ENCODE measurements at regions not wholly inside any gene's neighbourhood (a gene's known extent, or its start where the extent isn't known, plus 50 kb on each side); places are given as distances from the start of the nearest gene placed in this dataset.
"Not testable (repeated sequence)": the region's sequence is repeated elsewhere in the genome, so short reads cannot be mapped to it uniquely, and the experiment has no call there.

DNA sequence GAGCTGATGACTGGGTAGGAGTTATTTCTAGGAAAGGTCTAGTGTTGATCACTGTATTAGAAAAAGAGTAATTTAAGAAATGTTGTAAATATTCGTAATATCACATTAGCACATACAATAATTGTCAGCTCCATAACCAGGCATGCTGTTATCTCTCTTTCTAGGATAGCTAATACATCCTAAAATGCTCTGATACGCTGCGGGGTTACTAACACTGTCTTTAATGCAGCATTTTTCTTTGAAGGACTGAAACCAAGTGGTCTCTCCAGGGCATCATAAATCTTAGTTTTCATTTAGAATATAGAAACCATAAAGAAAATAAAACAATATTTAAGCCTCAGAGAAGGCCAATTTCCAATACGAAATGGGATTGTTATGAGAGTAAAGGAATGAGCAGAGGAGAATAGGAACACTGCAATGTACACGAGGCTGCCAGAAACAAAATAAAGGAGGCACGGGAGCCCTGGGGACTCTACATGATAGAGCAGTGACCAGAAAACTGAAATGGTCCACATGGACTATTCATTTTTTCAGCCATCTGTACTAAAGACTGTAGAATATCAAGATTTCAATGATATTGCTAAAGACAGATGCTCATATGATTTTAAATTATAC, 1606.7 kb upstream of the AGA start:
- no peak for DNase-seq

DNA sequence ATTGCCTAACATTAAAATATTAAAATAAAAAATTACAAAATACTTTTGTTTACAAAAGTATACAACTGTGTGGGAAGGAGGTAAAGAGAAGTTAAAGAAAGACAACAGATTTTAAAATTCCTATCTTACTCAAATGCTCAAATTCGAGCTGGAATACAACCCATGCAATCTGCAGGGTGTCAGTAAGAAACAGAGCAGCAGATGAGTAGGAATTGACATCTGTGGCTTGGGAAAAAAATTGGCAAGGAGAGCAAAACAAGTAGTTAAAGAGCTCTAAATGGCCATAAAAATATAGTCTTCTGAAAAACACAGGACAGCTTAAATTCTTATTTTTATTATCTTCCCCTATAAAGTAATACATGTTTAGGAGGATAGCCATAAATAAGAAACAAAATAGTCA, 1609.0 kb upstream of the AGA start:
- no peak for DNase-seq

DNA sequence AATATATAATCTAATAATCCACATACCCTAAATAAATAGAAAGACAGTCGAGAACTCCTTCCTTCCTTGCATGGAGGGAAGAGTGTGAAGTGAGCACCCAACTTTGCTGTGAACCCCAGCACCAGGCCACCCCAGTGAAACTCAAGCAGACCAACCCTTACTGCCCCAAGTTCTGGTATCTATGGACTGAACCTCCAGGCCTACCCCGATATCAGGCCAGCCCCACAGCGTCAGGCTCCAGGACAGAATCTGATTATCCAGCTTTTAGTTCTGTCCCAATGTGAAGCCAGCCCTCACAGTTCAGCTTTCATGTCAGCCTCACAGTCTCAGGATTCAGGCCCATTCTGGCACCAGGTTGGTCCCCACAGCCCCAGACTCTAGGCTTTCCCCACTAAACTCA, 1617.2 kb upstream of the AGA start:
- DNase-seq, result no peak

DNA sequence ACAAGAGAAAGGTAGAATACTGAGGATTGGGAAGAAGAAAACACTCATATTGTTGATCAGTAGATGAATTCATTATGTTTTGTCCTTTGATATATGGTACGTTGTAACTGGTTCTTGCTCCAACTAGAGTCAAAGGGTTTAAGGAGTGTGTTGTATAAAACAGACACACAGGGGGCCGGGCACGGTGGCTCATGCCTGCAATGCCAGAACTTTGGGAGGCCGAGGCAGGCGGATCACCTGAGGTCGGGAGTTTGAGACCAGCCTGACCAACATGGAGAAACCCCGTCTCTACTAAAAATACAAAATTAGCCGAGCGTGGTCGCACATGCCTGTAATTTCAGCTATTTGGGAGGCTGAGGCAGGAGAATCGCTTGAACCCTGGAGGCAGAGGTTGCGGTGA, 1624.0 kb upstream of the AGA start:
- DNase-seq, result not testable (repeated sequence)

DNA sequence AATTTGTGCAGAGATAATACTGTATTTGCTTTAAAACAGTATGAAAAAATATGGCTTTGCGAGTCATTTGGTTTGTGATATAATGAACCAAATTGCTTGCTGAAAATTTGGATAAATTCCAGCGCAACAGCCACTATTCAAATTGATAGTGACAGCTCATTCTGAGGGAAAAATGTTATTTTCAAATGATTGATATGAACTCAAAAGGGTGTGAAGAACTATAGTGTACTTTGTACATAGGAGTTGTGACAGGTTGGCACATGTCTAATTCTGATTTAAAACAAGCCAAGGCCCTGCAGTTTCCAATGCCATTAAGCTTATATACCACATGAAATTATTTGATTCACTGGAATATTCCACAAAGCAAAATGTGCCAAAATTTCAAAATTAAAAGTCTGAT, 1628.9 kb upstream of the AGA start:
- no peak for DNase-seq

DNA sequence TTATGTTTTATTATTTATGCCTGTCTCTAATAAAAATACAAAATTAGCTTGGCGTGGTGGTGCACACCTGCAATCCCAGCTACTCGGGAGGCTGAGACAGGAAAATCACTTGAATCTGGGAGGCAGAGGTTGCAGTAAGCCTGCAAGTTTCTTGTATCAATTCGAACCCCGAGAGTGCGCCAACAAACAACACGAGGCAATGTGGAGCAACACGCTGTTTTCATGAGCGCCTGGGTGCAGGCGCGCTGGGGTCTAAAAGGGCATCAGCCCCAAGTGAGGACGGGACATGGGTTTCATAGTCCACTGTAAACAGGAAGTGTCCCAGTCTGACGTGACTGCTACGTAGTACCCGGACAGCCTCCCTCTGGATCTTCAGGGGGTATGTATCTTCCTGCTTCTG, 1634.6 kb upstream of the AGA start:
- no peak for DNase-seq

DNA sequence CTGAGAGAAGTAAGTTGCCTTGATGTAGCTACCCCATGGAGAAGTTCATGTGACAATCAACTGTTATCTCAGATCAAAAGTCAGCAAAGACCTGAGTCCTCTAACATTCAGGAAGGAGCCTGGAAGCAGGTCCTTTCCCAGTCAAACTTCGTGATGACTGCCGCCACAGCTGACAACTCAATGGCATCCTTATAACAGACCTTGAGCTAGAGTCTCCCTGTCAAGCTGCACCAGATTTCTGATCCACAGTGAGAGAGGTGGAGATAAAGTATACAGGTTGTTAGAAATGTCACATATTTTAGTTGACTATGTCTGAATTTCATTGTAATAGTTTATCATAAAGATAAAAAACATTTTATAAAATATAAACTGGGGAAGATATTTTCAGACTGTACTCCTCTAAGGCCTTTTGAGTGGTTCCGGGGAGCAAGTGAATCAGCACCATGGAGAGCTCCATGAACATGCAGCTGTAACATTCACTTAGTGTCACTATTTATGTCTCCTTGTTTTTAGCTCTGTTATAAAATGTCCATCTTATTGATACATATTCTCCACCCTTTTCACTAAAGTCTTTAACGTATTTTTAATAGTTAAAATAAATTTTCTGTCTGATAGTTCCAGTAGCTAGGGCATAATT, 1653.5 kb upstream of the AGA start:
- DNase-seq, result no peak

DNA sequence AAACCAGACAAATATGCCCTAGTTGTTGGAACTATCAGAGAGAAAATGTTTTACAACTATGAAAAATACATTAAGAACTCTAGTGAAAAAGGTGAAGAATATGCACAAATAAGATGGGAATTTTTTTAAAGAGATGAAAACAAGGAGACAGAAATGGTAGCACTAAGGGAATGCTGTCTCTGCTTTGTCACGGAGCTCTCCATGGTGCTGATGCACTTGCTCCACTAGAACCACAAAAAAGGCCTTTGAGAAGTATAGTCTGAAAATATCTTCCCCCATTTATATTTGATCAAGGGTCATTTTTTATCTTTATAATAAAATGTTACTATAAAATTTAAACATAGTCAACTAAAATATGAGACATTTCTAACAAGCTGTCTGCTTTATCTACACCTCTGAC, 1655.5 kb upstream of the AGA start:
- no peak for DNase-seq

DNA sequence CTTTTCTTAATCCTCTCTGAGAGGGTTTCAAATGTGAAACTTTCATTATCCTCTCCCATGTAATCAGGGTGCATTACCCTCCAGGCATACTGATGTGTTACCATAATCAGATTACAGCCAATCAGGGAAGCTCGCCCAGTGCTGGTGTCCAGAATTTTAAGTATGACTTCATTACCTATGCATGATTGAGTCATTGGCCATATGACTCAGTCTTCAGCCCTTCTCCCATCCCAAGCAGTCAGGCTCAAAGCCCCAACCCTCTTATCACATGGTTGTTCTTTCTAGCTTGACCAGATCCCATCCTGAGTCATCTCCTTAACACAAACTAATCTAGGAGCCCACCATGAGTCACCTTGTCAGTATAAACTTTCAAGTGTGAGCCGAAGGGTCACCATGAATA, 1668.1 kb upstream of the AGA start:
- DNase-seq, result no peak

DNA sequence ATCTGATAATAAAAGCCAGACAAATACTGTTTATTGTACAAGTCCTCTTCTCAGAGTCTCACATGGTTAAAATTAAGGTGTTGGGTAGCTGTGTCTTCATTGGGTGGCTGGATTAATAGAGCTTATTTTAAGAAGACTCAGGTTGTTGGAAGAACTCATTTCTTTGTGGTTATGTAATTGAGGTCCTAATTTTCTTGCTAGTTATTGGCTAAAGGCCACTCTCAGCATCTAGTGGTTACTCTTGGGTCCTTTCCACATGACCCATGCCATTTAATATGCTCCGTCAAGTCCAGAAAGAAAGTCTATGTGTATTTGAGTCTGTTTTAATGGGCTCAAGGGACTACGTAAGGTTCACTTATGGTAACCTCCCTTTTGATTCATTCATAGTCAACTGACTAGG, 1668.6 kb upstream of the AGA start:
- no peak for DNase-seq

DNA sequence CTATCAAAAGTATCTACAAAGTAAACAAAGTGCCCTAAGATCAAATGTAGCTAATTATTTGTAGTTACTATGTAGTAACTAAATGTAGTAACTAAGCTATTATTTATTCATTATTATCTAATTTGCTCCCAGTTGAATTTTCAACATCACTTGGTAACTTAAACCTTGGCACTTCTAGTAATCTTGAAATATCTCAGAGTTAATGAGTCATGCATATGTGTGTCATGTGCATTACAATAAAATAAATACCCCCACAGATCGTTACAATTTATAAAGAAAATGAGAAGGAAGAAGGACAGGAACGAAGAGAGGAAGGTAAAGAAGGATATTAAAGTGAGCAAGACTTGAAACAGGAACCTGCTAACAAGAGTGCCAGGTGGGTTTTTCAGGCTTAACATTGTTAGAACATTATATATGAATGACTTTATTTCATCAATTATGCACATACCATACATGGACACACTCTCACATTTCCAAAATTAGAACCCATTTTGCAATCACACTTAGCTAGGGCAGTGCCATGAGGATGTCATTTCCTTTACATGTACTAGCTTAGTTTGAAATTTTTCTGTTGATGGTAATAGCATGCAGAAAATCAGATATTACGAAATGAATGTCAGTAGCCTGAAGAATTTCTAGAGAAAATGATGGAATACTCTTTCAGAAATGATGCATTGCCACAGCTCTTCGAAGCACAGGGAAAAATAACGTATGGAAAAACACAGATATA, 1670.4 kb upstream of the AGA start:
- no peak for DNase-seq

DNA sequence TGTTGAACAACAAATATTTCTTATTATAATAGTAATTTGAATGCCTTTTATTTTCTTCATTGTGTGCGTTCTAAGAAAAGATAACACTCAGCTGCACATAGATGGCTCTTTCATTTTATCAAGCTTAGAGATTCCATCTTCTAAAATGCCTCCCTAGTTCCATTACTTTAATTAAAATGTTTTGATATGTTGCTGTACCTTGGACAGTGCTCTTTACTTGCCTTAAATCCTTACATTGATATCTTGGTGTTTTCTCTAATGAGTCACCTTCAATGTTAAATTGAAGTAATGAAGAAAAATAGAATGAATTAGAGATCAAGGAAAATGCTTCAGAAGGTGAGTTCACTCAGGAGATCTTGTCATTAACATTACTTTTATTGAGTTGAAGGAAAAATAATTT, 1672.4 kb upstream of the AGA start:
- DNase-seq, result no peak

DNA sequence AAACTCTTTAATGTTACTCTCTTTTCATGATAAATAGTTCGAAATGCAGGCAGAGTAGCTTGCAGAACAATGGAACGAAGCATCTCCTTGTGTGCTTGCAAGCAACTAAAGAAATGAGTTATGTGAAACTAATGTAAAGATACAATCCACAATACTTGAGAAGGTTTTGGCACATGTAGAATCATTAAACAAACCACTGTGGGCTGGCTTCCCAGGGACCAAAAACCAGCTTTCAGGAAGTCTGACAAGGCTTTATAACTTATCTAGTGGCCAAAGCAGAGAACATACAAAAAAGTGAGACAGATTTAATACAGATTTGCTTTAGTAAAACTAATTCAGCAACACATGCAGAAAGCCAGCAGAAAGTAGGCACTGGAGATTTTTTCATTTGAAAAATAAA, 1673.8 kb upstream of the AGA start:
- DNase-seq, result no peak

DNA sequence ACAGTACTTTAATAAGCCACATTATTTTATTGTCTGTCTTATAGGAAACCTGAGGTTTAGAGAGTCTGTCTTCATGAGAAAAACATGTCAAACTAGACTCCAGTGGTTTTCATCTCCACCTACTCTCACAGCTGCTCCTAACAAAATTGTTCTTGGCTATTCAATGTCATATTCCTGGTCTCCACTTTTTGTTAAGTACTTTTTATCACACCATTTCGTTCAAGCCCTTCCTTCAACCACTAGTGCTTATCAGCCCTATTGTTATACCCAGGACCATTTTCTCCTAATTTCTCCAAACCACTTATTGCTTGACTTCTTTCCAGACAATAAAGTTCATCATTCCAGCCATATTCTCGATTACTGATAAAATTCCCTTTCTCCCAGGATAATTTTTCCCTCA, 1674.3 kb upstream of the AGA start:
- no peak for DNase-seq

DNA sequence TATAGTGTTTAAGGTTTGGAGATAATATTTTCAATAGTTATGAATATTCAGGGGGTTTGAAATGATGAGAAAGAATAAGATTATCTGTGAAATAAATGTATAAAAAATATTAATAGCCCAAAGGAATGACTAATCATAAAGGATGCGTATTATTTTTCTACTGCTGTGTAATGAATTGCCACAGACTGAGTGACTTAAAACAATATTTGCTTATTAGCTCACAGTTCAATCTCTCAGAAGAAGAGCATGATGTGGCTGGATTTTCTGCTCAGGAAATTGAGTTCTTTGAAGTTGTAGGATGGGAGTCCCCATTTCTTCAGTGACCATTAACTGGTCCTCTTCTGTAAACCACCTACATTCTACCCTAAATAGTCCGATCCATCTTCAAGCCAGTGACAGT, 1680.8 kb upstream of the AGA start:
- DNase-seq, result no peak

DNA sequence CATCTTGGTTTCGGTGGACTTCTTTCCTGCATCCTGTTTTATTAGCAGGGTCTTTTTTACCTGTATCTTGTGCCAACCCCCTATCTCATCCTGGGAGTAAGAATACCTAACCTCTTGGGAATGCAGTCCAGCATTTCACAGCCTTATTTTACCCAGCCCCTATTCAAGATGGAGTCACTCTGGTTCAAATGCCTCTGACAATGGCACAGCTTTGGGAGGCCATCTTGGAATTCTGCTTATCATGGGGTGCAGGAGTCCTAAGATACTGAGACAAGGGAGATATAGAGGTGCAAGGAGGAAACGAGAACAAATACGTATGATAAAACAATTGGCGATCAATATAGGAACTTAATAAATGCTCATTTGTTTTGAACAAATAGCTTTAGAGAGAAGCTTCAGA, 1682.2 kb upstream of the AGA start:
- DNase-seq, result no peak

DNA sequence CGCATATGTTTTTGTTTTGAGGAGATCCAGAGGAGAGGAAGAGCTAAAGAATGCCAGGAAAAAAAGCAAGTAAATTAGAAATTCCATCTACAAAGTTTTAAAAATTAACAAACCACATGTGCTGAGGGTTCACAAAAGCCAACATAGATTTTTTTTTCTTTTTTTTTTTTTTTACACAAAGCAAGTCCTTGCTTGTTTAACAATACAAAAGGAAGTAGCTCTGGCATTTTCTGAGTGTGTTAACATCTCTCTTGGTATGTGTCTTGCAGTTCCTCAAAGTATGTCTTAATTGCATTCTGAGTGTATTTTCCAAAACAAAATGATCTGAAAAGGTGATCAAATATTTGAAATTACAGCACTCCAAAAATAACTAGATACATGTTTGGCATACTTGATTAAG, 1682.7 kb upstream of the AGA start:
- no peak for DNase-seq

DNA sequence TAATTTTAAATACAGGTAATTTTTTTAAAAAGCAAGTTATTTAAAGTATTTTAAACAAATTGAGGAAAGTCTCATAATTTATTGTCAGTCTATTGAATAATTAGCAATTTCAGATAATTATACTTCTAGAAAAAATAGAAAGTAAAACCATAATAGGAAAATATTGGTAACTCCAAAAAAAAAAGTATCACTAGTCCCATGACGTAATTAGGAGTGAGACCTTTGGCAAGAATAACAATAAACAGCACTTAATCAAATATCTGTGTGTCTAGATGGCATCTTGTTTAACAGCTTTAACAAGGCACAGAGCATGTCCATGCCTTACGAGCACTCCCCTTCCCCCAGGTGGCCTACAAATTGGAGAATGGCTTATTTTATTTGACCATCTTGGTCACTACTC, 1683.6 kb upstream of the AGA start:
- DNase-seq, result no peak

DNA sequence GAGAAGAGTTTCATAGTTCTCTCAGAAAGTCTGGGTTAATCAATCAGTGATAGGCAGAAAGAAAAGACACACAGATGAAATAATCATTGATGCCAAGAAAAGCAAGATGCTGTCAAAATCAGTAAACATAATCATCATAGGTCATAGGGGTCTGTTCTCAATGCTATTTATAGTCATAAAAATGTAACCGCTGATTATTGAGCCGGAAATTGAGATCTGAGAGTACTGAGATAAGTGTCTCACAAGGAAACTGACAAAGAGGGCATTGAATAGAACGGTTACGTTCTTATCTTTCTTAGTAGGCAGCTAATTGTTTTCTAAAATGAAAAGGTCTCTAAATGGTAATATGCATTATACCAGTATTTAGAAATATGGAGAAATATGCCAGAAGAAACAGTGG, 1686.1 kb upstream of the AGA start:
- DNase-seq, result no peak

DNA sequence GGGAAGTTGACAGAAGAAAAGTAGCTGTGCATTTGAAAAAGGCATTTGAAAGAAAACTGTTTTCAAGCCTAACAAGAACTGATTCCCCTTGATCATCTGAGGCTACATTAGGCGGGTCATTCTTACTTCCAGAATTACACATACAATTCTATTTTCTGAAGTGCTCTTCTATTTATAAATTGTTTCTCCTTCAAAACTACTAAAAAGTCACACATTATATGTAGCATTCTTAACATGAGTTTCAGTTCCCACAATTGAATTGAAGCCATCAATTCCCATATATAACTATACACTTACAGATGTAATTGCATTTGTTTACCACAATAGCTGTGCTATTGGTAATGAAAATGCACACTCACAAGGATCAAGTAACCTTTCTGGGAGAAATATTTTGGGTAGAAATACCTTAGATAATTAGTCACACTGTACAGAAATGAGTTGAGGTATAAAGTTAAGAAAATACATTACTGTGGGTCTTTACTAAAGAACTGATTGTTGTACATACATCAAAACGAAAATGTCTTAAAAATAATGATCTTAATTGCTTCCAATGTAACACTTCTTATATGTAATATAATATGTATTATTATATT, 1688.0 kb upstream of the AGA start:
- DNase-seq, result no peak

DNA sequence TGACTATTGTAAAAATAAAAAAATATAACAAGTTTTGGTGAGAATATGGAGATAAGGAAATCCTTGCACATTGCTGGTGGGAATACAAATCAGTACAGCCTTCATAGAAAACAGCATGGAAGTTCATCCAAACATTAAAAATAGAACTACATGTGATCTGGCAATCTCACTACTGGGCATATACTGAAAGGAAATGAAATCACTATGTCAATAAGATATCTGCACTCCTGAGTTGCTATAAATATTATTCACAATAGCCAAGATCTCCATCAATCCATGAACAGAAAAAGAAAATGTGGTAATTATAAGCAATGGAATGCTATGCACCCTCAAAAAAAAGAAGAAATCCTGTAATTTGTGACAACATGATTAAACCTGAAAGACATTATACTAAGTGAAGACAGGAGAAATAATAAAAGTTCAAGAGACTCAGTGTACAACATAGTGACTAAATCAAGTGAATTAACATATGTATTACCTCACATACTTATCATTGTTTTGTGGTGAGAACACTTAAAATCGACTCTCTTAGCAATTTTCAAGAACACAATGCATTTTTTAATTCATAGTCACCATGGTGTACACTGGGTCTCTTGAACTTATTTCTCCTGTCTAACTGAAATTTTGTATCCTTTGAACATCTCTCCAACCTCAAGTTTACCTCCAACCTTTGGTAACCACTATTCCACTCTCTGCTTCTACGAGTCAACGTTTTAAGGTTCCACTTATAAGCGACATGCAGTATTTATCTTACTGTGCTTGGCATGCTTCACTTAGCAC, 1703.7 kb upstream of the AGA start:
- DNase-seq, result no peak

DNA sequence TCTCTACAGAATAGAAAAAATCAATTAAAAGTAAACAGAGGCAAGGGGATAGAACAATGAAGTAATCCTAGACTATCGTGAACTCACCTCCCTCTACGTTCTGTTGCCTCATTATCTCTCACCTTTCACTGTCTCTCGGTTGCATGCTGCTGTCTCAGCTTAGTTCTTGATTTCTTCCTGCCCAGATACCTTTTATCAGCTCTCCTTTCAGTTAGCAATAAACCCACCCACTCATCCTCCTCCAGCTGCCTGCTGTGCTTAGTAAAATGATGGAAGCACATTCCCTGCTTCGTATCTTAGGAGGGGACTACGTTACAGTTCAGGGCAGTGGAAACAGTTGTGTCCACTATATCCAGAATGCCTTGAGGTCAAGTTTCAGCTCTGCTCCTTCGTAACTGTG, 1709.5 kb upstream of the AGA start:
- no peak for DNase-seq

DNA sequence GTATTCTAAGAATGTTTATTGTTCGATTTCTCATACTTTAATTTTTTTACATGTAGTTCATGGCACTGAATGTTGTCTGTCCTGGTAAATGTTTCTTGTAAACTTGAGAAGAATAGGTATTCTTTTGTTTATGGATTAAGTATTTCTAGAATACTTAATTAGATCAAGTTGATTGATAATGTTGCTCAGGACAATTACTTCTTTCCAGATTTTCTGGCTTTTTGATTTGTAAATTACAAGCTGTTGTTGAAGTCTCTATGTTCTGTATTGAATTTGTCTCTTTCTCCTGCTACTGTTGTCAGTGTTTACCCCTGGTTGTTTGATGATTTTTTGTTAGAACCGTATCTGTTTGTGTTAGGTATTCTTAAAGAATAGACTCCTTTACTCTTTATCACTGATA, 1720.9 kb upstream of the AGA start:
- DNase-seq, result no peak

Data from suppressor macrophage treated with lipopolysaccharide for 1 hour (primary cell).